Daoy (cell line): ENCODE measurements at regions not wholly inside any gene's neighbourhood (a gene's known extent, or its start where the extent isn't known, plus 50 kb on each side); places are given as distances from the start of the nearest gene placed in this dataset.

ENCODE experiments used
- DNase-seq: peaks from one replicate; pipeline ENCODE4 v3.0.0-alpha.2; 2015; ENCODE audit warnings: low read depth

- DNase-seq: no peak
Measured at GRCh38 chr13:59229401-59229800, 934.3 kb downstream of the DIAPH3 start.

DNA sequence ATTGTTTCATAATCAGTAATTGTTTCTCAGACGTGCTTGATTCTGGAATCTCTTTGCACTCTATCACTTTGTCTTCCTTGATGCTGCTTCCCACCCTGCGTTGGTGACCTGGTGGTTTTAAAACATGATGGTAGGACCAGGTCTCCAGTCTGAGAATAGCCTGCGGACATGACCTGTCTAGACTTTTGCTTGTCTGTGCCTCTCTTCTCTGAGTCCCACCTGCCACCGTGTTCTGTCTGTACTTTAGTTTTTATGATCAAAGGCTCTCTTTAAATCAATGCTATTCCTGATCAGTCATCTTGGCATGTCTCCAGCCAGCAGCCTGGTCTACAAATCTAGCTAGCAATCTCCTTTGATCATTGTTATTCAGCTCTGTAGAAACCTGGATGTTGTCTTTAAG is 933.9 kb downstream of the DIAPH3 start:
- DNase-seq: no peak

DNA sequence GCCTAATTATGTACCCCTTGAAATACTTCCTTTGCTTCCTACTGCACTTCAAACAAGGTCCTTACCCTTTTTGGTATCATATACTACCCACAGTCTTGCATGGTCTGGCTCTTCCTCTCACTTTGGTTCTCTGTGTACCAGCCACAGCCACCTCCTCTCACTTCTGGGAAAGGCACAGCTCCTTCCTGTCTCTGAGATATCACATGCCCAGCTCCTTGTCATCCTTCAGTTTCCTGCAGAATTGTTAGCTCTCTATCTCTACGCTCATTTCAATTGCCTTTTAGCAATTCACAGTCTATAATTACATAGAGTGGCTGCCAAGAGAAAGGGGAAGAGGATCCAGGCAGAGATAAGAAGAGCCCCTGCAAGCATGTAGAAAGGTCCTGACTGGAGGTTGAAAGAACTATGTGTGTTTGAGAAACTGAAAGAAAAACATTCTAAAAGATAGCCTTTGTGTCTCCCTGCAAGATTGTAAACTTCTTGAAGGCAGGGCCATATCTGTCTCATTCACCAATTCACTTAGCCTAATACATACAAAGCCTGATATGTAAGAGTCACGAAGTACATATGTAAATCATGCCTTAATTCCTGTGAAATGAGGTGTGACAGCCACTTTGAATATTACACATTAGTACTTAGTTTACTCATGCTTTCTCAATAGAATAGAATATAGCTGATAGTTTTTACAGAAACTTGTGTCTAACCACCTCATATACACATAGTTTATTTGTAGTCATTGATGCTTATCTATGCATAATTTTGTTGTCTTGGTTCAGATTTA is 933.1 kb downstream of the DIAPH3 start:
- no peak for DNase-seq

- no peak for DNase-seq
Measured at GRCh38 chr13:59236309-59236919, 927.3 kb downstream of the DIAPH3 start.

GRCh38 chr13:59236944-59237343 is 926.8 kb downstream of the DIAPH3 start:
- no peak for DNase-seq

- no peak for DNase-seq
Measured at GRCh38 chr13:59247171-59247570, 916.6 kb downstream of the DIAPH3 start.

DNA sequence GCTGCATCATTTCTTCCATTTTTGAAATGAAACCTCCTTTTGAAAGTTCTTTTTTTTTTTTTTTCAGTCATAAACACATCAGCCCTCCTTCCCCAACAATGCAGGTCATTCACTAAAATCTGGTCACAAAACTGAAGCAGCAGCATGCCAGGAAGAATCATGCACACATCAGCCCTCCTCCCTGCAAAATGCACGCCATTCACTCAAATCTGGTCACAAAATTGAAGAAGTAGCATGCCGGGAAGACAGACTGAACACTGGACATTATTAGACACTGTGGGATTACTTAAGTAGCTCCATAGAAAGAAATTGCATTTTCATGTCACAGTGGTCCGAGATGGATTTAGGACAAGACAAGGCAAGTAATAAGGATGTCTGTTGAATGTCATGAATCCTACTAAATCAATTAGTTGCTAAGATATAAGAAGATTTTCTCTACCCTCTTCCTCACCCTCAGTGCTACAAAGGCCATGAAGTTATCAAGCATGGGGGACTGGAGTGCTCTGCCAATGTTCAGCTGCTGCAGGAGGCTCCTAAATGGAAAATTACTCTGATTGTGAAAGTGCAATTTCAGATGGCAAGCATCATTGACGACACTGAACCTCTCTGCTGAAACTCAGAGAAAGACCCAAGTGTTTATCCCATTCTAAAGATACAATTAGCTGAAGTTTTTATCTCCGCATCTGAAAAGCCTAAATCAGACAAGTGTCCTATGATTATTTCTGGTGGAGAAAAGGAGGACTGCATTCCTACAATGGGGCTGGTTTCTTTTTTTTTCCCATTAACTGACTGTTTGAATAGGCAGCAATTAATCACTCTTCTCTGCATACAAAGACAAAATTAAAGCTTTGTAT is 913.2 kb downstream of the DIAPH3 start:
- DNase-seq: no peak

DNA sequence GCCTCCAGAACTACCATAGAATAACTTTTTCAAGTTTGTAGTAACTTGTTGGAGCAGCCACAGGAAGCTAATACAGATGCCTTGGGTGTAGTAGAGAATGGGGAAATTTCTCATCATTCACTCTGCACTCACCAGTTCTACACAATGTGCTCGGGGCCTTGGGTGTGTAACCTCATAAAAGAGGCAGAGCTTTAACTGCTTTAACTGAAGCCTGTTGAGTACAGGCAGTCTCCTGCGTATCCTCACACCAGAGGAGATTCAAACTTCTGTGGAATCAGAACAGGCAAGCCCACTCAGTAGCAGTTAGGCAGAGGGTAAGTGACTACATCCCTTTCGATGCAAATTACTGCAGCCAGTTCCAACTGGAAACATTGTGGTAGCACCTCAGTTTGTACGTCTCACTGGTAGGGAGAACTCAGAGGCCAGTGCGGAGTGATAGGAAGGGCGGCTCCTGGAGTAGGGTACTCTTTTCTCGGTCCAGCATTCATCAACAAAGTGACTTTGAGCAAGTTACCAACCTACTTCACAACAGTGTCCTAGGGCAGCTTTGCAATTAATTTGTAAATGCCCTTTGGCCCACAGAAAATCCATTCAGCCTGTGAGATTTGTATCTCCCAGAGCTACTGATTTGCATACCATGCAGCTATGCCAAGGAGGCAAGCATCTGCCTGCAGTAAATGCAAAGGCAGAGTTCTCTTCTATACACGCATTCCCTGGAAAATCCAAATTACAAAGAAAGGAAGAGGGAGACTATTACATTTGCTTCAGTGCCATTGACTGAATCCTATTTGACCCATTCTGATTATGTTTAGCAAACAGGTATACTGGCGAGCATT is 904.3 kb downstream of the DIAPH3 start:
- DNase-seq: no peak

DNA sequence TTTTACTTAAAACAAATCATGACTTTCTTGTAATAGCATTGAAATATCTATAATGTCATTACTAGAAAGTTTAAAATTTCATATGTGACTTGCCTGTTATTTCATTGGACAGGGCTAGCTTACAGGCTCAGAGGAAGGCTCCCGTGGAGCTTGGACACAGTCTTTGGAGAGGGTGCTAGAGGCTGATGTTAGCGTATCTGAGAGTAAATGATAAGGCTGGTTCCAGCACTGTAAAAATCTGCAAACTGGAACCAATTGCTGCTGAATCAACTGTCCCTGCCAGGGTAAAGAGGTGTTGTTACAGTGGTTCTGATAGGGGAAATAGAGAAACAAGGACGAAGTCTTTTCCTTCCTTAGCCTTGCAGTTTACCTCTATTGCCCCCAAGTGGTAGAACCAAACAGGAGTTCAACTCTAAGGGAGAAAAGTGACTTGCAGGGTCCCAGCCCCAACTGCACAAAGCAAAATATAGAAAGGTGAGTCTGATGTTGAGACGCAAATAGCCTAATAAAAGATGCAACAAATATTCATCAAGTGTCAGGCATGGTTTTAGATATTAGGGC is 901.7 kb downstream of the DIAPH3 start:
- no peak for DNase-seq

- DNase-seq: no peak
Measured at GRCh38 chr13:59263531-59263930, 900.2 kb downstream of the DIAPH3 start.

DNA sequence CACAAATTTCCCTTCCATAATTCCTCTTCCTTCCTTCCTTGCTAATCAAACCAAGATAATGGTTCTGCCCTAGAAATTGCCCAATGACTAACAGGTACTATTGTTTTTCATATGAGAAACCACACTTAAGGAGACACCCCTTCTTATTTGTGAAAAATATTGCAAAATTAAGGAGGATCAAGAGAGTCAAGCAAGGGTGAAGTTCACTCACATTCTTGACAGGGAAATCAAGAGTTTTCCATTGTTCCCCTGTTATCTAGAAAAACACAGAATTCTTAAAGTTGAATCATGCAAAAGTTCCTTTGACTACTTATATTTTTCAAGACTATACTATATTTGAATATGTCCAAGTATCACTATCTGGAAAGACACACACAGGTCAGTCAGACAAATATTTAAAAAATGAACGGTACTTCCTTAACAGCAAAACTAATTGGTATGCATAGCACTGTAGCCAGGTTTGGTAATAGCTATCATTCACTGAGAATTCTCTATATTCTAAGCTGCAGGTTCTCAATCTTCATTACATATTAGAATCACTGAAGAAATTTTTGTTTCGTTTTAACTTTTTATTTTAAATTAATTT is 897.2 kb downstream of the DIAPH3 start:
- DNase-seq: no peak

DNA sequence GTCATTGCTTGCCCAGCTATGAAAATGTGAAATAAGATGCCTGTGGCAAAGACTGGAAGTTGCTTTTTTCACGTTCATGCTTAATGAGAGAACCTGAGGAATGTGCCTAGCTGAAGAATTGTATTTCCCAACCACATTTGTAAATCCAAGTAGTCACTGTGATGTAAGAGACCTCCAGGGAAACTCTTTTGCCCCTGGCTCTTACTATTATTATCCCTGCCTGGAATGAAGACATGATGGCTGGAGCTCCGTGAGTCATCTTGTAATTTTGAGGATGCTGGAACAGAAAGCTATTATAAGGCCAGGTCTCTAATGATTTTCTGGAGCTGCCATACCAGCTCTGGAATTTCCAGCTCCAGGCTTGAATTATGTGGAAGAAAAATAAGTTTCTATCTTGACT is 894.3 kb downstream of the DIAPH3 start:
- DNase-seq: no peak

DNA sequence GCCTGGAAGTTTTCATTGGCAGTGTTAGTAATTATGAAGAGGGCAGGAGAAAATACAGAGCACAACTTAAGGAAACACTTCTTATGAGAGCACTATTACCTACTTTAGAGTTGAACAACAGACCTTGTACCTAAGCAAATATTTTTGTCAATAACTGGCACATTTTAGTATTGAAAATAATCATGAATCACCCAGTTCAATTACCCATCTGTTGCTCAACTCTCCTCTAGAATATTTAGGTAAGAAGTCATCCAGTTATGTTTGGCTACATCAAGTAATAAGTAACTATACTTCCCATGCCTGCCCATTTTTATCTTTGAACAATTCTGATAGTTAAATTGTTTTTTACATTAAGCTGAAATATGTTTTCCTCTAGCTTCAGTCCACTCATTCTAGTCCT is 893.4 kb downstream of the DIAPH3 start:
- no peak for DNase-seq

DNA sequence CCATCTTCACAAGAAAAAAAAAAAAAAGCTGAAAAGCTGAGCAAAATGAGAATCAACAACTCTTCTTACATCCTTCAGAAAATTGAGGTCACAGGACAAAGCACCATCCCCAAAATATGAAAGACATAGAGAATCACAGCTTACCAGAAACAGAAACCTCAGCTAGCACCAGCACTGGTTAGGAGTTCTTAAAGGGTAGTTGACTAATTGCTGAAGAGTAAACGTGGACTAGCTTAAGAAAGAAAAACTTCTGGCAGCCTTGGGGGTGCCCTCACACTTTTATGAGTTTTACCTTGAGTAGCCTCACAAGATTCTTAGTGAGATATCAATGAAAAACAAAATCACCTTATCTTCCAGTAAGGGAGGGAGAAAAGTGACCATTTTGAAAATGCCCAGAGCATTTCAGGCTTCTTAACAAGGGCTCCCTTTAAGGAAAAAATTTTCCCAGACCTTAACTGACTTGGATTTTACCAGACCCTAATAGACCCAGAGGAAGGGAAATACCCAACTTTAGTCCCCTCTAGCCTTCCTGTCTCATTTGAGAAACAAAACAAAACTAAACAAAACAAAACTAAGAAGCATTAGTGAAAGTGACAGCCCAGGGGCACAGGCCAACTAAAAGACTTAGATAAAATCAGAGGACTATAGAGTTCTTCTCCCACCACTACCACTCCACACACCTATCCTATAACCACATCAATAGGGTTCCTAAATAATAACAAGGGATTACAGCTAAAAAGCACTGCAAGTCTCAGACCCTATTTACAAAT is 888.6 kb downstream of the DIAPH3 start:
- DNase-seq: no peak

DNA sequence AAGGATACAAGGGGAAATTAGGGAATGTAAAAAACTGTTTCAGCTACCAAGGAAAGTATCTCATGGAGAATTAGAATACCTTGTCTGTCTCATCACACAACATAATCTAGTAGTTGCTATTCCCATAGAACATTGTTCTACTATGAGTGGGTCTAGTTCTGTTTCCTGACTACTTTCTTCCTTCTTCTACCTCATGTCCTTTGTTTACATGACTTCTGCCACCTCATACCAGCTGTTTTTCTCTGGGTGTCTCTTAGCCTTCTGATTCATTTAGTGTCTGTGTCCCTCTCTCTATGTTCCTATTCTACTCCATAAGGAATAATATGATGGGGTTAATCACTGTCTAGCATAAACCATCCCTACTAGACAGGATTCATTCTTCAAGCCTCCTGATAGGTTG is 887.3 kb downstream of the DIAPH3 start:
- DNase-seq: no peak

DNA sequence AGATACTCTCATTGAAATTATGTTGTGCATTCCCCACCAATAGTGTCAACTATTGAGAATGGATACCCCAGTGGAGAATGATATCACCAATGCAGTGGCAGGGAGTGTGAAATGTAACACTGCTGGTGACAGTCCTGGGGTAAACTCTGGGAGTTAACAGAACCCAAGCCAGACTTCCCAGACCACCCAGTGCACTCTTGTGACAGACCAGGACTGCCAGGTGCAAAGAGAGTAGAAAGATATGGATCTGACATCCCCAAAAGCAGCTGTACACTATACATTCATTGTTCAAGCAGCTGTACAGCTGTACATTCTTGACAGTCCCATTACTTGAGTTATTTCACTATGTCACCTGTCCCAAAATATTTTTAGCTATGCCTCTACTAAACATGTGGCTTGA is 886.6 kb downstream of the DIAPH3 start:
- no peak for DNase-seq

GRCh38 chr13:59279028-59279427 is 884.7 kb downstream of the DIAPH3 start:
- DNase-seq: no peak

GRCh38 chr13:59279576-59279975 is 884.2 kb downstream of the DIAPH3 start:
- no peak for DNase-seq

DNA sequence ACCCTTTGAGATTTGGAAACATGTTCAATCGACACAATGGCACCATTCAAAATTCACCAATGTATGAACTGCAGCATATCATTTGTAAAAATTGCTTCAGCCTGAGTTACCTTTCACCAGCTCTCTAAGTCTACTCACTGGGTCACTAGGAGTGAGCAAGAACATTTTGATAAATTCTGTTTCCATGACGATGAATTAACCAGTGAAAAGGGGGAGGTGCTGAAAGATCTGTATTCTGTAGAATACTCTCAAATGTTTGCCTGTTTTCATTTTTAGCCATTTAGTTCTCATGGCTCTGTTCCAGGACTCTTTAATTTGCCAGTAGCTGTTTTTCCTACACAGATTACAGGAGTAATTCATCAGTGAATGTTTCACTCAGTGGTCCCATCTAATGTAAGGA is 883.4 kb downstream of the DIAPH3 start:
- DNase-seq: no peak

GRCh38 chr13:59281453-59281852 is 882.3 kb downstream of the DIAPH3 start:
- DNase-seq: no peak
